ENCODE measurements at regions not wholly inside any gene's neighbourhood (a gene's known extent, or its start where the extent isn't known, plus 50 kb on each side); places are given as distances from the start of the nearest gene placed in this dataset.
A peak's percentile ranks its signal among the peaks of the same experiment; 100 is the strongest.

DNA sequence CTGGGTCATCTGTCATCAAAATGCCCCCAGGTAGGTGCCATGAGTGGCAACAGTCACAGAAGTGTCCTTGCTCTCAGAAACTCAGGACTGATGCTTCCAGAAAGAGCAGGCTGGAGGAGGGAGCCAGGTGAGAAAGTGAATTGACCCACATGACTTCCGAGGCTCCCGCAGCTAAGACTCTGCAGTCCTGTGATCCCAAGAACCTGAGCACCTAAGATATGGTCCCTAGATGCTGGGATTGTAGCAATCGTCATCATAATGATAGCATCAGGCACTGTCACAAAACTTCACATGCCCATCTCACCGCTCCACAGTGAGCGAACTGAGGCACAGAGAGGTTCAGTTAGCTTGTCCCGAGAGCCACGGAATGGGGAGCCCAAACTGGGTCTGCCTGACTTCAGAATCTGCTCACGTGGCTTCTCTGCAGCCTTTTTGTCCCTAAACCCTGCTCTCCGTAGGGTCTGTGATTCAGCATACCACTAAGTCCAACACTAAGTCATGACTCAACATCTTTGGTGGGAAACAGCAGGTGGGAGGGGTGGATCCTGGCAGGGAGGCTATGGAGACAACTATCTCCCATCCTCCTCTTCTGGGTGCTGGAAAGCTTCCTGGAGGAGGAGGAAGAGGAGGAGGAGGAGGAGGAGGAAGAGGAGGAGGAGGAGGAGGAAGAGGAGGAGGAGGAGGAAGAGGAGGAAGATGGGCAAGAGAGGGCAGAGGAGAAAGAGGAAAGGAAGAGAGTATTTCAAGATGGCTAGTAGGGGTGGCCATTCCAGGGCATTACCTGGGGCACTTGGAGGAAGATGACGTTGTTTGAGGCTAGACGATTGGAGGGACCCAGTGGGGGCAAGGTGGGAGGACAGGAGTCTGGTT, 55.5 kb upstream of the DLX4 start:
- Histone ChIP-seq H4K8ac (ENCODE audit: low read depth in 2 of 2, low read length in 2 of 2) (no peak overlapping the region), H3K4ac (ENCODE audit: low read depth, low read length) (no peak overlapping the region), H2BK20ac (ENCODE audit: low read depth, low read length) (no peak overlapping the region), H3K23ac (ENCODE audit: low read depth, low read length) (no peak overlapping the region), H4K5ac (ENCODE audit: low read depth, low read length) (no peak overlapping the region), H2BK120ac (ENCODE audit: low read depth, low read length) (no peak overlapping the region), H3K36me3 (ENCODE audit: control insufficient read depth, insufficient read depth, low read length) (no peaks in the 10 kb centered on the region), H3K14ac (replicated peaks; ENCODE audit: low read depth, low read length) (no peak overlapping the region), H3K18ac (ENCODE audit: low read depth, low read length) (no peak overlapping the region), H3K4me1 (ENCODE audit: control insufficient read depth, insufficient read depth, low read length) (no peaks in the 10 kb centered on the region), H3K9ac (ENCODE audit: low read depth, low read length) (no peak overlapping the region), H3K79me1 (ENCODE audit: low read depth in 1 of 2, low read length in 2 of 2) (no peaks in the 10 kb centered on the region), H2AK5ac (ENCODE audit: low read depth, low read length) (no peak overlapping the region), H2AFZ (replicated peaks; ENCODE audit: low read length, poor library complexity) (no peak overlapping the region), H3K4me2 (ENCODE audit: low read depth, low read length) (no peak overlapping the region), H2BK15ac (ENCODE audit: low read depth, low read length) (no peak overlapping the region), H3K27ac (ENCODE audit: insufficient read depth, low read length) (no peak overlapping the region), H3K27me3 (ENCODE audit: control insufficient read depth, insufficient read depth, low read length) (peaks cover 92% of the 10 kb centered on the region), H2BK5ac (ENCODE audit: low read depth, low read length, poor library complexity, severe bottlenecking) (no peak overlapping the region), H3K4me3 (ENCODE audit: insufficient read depth, low read depth, low read length) (no peak overlapping the region), H4K91ac (ENCODE audit: insufficient read depth, low read depth, low read length) (no peak overlapping the region), H3K9me1 (ENCODE audit: insufficient read depth, low read length) (no peaks in the 10 kb centered on the region), H3K9me3 (ENCODE audit: control insufficient read depth, insufficient read depth, low read length) (no peaks in the 10 kb centered on the region), H4K20me1 (ENCODE audit: insufficient read depth, low read length) (peaks cover 4% of the 10 kb centered on the region; the same call in 1 of the 2 replicates), H3K56ac (ENCODE audit: extremely low read depth, insufficient read depth, low read length) (no peak overlapping the region), H2AK9ac (replicated peaks; ENCODE audit: low read depth, low read length, poor library complexity) (no peak overlapping the region)
- TF ChIP-seq CEBPB (IDR thresholded peaks at IDR 0.05; ENCODE audit: low read depth, low read length) (no peak), NFE2L2 (IDR thresholded peaks at IDR 0.05; ENCODE audit: low read depth, low read length) (peak; percentile 47; the same call in 1 of the 2 replicates)
- TF ChIP-seq, protein P1, sequence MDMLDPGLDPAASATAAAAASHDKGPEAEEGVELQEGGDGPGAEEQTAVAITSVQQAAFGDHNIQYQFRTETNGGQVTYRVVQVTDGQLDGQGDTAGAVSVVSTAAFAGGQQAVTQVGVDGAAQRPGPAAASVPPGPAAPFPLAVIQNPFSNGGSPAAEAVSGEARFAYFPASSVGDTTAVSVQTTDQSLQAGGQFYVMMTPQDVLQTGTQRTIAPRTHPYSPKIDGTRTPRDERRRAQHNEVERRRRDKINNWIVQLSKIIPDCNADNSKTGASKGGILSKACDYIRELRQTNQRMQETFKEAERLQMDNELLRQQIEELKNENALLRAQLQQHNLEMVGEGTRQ (IDR thresholded peaks at IDR 0.05; ENCODE audit: low read depth, low read length) = 0 out of 2 replicates have a peak, but pooled peaks have one; percentile 5
- ChIA-PET POLR2A (ENCODE audit: unreplicated experiment) (no interaction called here), CTCF (no interaction called here)
- in situ Hi-C loops (cut with MboI; ENCODE audit: low sequenced_read_pairs) = no loop called here
- dilution Hi-C loops (cut with HindIII; ENCODE audit: low sequenced_read_pairs, unreplicated experiment) = no loop called here
- intact Hi-C loops (cut with micrococcal nuclease) = no loop called here
- WGBS, 2 experiments (ENCODE audit: extremely low coverage in 2 of 2, insufficient read length in 1 of 2) = 100% methylated on average over 1 of the region's 11 CpGs; no CpG with 5 or more reads in 1 of the 2 experiments
- ATAC-seq (ENCODE audit: low read depth) (no peak), DNase-seq (peak; percentile 55)
- no TSS peak for BruUV-seq (replicated peaks)

Data from IMR-90 (cell line).